AML-193 (cell line): ENCODE measurements at regions not wholly inside any gene's neighbourhood (a gene's known extent, or its start where the extent isn't known, plus 50 kb on each side); places are given as distances from the start of the nearest gene placed in this dataset.

Source experiments
- DNase-seq, 2 experiments: peaks; one replicate each; lab custom pipeline; 2025; lab: John Stamatoyannopoulos, UW

DNA sequence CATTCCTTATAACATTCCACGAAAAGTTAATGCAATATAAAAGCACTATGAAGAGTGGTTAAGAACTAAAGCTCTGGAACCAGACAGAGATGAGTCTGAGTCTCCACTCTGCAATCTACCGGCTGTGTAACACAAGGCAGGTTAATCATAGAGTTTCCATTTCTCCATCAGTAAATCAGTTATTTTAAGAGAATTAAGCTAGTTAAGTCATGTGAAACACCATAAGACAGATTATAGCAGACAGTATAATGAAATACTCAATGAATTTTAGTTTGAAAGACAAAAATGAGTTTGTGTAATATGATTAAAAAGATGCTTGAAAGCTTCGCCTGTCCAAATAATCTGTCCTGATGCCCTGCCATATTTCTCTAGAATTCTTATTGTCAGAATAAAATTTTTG is 282.6 kb upstream of the ACTRT1 start:
- no peak for DNase-seq

GRCh38 chrX:128310912-128311311 is 258.7 kb upstream of the ACTRT1 start:
- DNase-seq, result no peak

DNA sequence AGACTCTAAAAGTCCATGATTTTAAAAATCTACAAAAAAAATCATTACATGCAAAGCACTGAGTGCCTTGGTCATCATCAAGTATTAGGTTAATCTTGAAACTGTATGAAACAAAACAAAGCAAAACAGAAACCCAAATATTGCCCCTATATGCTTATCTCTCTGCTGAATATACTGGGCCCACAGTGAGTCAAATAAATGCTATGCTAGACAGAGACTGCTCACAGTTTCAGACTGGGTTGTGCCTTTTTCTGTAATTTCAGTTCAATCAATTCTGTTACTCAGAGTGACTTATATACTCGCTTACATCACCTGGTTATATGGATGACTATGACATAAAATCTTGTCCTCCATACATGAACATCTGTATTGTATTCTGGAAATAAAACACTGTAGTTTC is 257.1 kb upstream of the ACTRT1 start:
- no peak for DNase-seq

- DNase-seq, result no peak
These were observed 242.0 kb upstream of the ACTRT1 start for GRCh38 chrX:128294198-128294597.

GRCh38 chrX:128287693-128288092 is 235.5 kb upstream of the ACTRT1 start:
- no peak for DNase-seq

DNA sequence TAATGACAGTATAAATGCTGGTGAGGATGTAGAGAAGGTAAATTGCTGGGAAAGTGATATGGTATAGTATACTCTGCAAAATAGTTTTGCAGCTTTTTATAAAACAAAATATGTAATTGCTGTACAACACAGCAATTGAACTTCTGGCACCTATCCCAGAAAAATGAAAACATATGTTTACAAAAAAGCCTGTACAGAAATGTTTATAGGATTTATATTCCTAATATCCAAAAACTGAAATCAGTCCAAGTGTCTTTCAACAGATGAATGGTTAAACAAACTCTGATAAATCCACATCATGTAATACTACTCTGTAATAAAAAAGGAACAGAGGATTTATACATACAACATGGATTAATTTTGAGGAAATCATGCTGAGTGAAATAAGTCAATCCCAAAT is 198.4 kb upstream of the ACTRT1 start:
- no peak for DNase-seq

DNA sequence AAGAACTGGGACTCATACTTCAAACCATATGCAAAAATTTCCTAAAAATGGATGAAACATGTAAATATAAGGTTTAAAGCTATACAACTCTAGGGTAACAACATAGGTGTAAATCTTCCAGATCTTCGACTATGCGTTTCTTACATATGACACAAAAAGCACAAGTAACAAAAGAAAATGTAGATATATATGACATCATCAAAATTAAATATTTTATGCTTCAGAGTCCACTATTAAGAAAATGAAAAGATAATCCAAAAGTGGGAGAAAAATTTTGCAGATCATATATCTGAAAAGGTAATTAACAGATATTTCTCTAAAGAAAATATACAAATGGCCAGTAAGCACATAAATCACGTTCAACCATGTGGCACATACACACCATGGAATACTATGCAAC is 164.2 kb upstream of the ACTRT1 start:
- no peak for DNase-seq

GRCh38 chrX:128165884-128166408 is 113.7 kb upstream of the ACTRT1 start:
- DNase-seq, result no peak

DNA sequence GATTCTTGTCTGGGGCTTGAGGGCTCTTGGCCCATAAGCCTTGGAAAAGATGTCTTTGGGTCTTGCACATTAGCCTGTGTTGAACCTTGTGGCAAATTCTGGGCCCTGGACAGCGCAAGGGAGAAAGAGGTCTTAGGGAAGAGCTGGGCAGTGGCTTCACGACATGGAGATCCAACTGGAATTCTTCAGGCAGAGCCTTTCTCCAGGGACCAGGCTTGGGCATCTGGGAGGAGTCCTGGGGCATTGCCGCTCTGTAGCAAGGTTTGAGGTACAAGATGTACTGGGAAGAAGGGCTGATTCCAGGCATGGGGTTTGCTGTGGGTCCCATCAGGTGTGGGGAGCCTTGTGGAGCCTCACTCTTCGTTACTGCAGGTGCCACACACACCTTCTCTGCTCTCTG is 104.0 kb upstream of the ACTRT1 start:
- no peak for DNase-seq

DNA sequence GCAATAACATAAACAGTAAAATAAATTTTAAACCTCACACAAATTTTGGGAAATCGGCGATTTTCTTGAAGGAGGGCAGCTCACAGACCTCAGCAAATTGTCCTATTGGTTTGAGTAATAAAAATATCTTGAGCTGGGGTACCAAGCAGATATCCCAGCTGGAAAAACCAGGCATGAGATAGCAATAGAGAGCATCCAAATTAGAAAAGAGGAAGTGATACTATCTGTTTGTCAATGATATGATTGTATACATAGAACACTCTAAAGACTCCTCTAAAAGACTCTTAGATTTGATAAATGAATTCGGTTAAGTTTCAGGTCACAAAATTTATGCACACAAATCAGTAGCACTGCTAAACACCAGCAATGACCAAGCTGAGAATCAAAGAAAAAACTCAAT is 90.5 kb upstream of the ACTRT1 start:
- no peak for DNase-seq

GRCh38 chrX:128106630-128107029 is 54.4 kb upstream of the ACTRT1 start:
- peak in 1 of 2 experiments; percentile 0 for DNase-seq

DNA sequence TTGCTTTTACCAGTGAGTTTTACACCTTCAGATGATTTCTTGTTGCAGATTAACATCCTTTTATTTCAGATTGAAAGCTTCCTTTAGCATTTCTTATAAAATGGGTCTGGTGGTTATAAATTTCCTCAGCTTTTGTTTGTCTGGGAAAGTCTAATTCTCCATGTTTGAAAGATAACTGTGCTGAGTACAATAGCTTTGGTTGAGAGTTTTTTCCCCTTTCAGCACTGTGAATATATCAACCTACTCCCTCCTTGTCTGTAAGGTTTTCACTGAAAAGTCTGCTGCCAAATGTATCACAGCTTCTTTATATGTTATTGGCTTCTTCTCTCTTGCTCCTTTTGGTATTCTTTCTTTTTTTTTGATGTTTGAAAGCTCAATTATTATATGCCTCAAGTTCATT is 53.5 kb upstream of the ACTRT1 start:
- no peak for DNase-seq
